Duodenal mucosa (tissue), 2 donors: ENCODE measurements at regions not wholly inside any gene's neighbourhood (a gene's known extent, or its start where the extent isn't known, plus 50 kb on each side); places are given as distances from the start of the nearest gene placed in this dataset.

Experiments
- H3K27ac ChIP-seq: one replicate; pipeline ENCODE4 v1.7.0; 2013; ENCODE audit warnings: low read depth, low read length
- H3K27me3 ChIP-seq, 2 donors: one replicate each; pipeline ENCODE4 v1.7.0; 2013; ENCODE audit warnings: low read length in 2 of 2, control low read depth in 1 of 2; ENCODE audit not compliant: insufficient read depth in 2 of 2, control insufficient read depth in 1 of 2
- H3K36me3 ChIP-seq, 2 donors: one replicate each; pipeline ENCODE4 v1.7.0; 2013; ENCODE audit warnings: low read length in 2 of 2, control low read depth in 1 of 2; ENCODE audit not compliant: insufficient read depth in 2 of 2, control insufficient read depth in 1 of 2
- H3K4me1 ChIP-seq, 2 donors: one replicate each; pipeline ENCODE4 v1.7.0; 2013; ENCODE audit warnings: low read length in 2 of 2, control low read depth in 1 of 2; ENCODE audit not compliant: insufficient read depth in 2 of 2, control insufficient read depth in 1 of 2
- H3K4me3 ChIP-seq, 2 donors: one replicate each; pipeline ENCODE4 v1.7.0; 2013; ENCODE audit warnings: low read length in 2 of 2, low read depth in 1 of 2
- H3K9ac ChIP-seq, 2 donors: one replicate each; pipeline ENCODE4 v1.7.0; 2013; ENCODE audit warnings: low read length in 2 of 2, low read depth in 1 of 2
- H3K9me3 ChIP-seq, 2 donors: one replicate each; pipeline ENCODE4 v1.7.0; 2013; ENCODE audit warnings: low read length in 2 of 2, control low read depth in 1 of 2; ENCODE audit not compliant: control insufficient read depth in 1 of 2

- Histone ChIP-seq H3K27me3 (no peaks in the 10 kb centered on the region), H3K9ac (no peak overlapping the region), H3K27ac (no peak overlapping the region), H3K4me3 (no peak overlapping the region), H3K9me3 (no peaks in the 10 kb centered on the region), H3K36me3 (no peaks in the 10 kb centered on the region), H3K4me1 (no peaks in the 10 kb centered on the region)
Measured at GRCh38 chr2:219958941-219959340, 331.5 kb downstream of the SLC4A3 start.

DNA sequence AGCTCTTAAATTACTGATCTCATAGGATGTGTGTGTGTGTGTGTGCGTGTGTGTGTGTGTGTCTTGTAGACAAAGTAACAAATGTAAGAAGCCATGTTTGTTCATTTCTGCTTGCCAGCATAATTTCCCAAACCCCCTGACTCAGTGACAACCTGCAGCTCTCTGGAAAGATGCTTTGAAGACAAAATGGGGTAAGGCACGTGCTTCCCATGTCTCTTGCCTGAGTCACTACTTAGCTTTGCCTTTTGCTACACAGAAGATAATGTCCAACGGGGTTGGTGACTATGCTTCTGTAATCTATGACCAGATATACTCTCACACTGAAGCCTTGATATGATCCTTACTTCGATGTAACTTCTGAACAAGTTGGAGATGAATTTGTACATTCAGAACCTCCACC lies 332.0 kb downstream of the SLC4A3 start:
- H3K4me1 ChIP-seq = no peaks in the 10 kb centered on the region
- H3K36me3 ChIP-seq = no peaks in the 10 kb centered on the region
- no peaks in the 10 kb centered on the region for H3K9me3 ChIP-seq
- H3K4me3 ChIP-seq = no peak overlapping the region
- H3K27me3 ChIP-seq = no peaks in the 10 kb centered on the region
- no peak overlapping the region for H3K9ac ChIP-seq
- H3K27ac ChIP-seq = no peak overlapping the region

GRCh38 chr2:219961947-219962498 lies 334.6 kb downstream of the SLC4A3 start:
- H3K27ac ChIP-seq = no peak overlapping the region
- no peaks in the 10 kb centered on the region for H3K4me1 ChIP-seq
- H3K9me3 ChIP-seq = no peaks in the 10 kb centered on the region
- H3K9ac ChIP-seq = no peak overlapping the region
- no peaks in the 10 kb centered on the region for H3K36me3 ChIP-seq
- H3K27me3 ChIP-seq = no peaks in the 10 kb centered on the region
- no peak overlapping the region for H3K4me3 ChIP-seq

GRCh38 chr2:219962801-219963200 lies 335.4 kb downstream of the SLC4A3 start:
- no peak overlapping the region for H3K27ac ChIP-seq
- H3K9ac ChIP-seq = no peak overlapping the region
- no peaks in the 10 kb centered on the region for H3K36me3 ChIP-seq

GRCh38 chr2:219965287-219966194 lies 338.1 kb downstream of the SLC4A3 start:
- H3K9ac ChIP-seq = no peak overlapping the region
- no peaks in the 10 kb centered on the region for H3K27me3 ChIP-seq
- H3K4me1 ChIP-seq = no peaks in the 10 kb centered on the region
- no peak overlapping the region for H3K27ac ChIP-seq
- H3K9me3 ChIP-seq = no peaks in the 10 kb centered on the region
- H3K36me3 ChIP-seq = no peaks in the 10 kb centered on the region
- H3K4me3 ChIP-seq = no peak overlapping the region

More at GRCh38 chr2:219962801-219963200, 335.4 kb downstream of the SLC4A3 start:
- Histone ChIP-seq H3K27me3 (no peaks in the 10 kb centered on the region), H3K4me3 (no peak overlapping the region), H3K4me1 (no peaks in the 10 kb centered on the region), H3K9me3 (no peaks in the 10 kb centered on the region)

DNA sequence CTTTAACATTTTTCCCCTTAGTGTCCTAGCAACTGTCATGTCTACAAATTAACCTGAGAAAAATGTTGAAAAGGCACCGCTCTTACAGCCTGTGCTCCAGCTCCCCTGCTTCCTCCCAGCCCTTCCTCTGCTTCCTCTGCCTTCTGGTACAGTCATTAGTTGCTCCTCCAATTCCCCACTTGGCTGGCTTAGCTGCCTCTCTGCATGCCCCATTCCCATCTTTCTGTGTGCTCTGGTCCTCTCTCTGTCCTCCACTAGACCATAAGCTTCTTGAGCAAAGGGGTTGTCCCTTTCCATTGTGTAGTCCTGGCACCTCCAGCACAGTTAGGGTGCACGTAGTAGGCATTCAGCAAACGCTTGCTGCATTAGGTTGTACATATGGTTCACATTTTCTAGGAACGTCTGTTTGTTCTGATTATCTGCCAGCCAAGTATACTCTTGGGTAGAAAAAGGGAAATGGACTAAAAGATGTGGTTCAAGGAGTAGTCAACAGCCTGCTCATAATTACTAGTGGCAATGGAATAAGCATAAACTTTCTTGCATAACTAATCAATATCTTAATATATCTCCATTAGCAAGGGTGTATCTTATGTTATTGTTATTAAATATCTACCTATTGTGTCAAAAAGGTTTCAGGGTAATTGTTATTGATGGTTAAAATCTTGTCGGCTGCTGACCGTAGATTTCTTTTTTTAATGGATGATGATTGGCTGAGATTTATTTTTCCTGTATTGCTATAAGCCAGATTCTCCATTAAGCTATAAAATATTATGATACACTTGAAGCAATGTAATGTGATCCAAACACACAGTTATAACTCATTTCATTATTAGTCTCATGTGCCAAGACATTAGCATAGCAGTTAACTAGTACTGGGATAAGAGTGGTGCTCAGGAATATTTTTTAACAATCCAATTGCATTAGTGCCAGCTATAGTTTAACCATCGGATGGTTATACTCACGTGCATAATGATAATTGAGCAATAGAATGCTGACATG lies 340.1 kb downstream of the SLC4A3 start:
- Histone ChIP-seq H3K27me3 (no peaks in the 10 kb centered on the region), H3K4me3 (no peak overlapping the region), H3K36me3 (no peaks in the 10 kb centered on the region), H3K9ac (no peak overlapping the region), H3K27ac (no peak overlapping the region), H3K4me1 (no peaks in the 10 kb centered on the region), H3K9me3 (no peaks in the 10 kb centered on the region)

DNA sequence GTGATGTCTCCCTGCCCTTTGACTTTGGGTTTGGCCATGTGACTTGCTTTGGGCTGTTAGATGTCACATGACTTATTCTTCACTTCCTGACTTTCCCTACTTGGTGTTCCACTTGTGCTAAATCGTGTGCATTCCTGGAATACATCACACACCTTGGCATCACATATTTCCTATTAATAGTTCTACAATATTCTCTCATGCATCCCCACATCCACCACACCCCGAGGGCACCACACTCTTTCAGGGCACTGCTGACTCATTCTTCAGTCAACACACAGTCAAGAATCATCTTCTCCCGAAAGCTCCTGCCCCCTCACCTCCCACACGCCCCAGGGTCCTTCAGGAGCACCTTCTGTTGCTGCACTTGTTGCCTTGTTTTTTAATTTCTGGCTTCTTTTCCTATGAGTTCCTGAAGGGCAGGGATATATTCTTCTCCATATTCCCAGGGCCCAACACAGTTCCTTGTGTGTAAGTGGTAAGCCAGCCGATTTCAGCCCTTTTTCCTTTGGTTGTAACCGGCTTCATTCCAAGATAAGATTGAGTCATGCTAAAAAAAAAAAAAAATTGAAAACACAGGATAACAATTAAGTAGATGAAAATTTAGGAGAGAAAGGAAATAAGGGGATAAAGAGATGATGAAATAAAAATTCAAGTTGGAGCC lies 341.4 kb downstream of the SLC4A3 start:
- no peak overlapping the region for H3K9ac ChIP-seq
- H3K36me3 ChIP-seq = no peaks in the 10 kb centered on the region
- H3K27ac ChIP-seq = no peak overlapping the region
- H3K9me3 ChIP-seq = no peaks in the 10 kb centered on the region
- H3K4me3 ChIP-seq = no peak overlapping the region
- no peaks in the 10 kb centered on the region for H3K4me1 ChIP-seq
- H3K27me3 ChIP-seq = no peaks in the 10 kb centered on the region

GRCh38 chr2:219969508-219969907 lies 342.1 kb downstream of the SLC4A3 start:
- Histone ChIP-seq H3K4me1 (no peaks in the 10 kb centered on the region), H3K9me3 (no peaks in the 10 kb centered on the region)

GRCh38 chr2:219973136-219973535 lies 345.7 kb downstream of the SLC4A3 start:
- Histone ChIP-seq H3K36me3 (no peaks in the 10 kb centered on the region), H3K27ac (no peak overlapping the region), H3K9me3 (no peaks in the 10 kb centered on the region), H3K4me3 (no peak overlapping the region), H3K4me1 (no peaks in the 10 kb centered on the region), H3K27me3 (no peaks in the 10 kb centered on the region), H3K9ac (no peak overlapping the region)

More at GRCh38 chr2:219969508-219969907, 342.1 kb downstream of the SLC4A3 start:
- no peaks in the 10 kb centered on the region for H3K27me3 ChIP-seq
- no peak overlapping the region for H3K9ac ChIP-seq
- no peak overlapping the region for H3K4me3 ChIP-seq
- no peaks in the 10 kb centered on the region for H3K36me3 ChIP-seq
- H3K27ac ChIP-seq = no peak overlapping the region
